Suprapubic skin (tissue), 3 donors: ENCODE measurements at regions not wholly inside any gene's neighbourhood (a gene's known extent, or its start where the extent isn't known, plus 50 kb on each side); places are given as distances from the start of the nearest gene placed in this dataset.

Experiments
- POLR2A ChIP-seq, 2 donors: fragments of 450-650 bp; IDR thresholded peaks; one replicate each; pipeline ENCODE4 v1.6.1; 2017; ENCODE audit warnings: antibody characterized with exemption in 2 of 2, mild to moderate bottlenecking in 2 of 2, moderate library complexity in 2 of 2
- TF ChIP-seq, protein P1 (sequence below), 2 donors: fragments of 200-600 bp in 1 of 2; fragments of 450-650 bp in 1 of 2; sonication (generic) in 1 of 2; IDR thresholded peaks; one replicate each; pipeline ENCODE4 v1.5.1; 2016 to 2019; ENCODE audit warnings: antibody characterized with exemption in 2 of 2, mild to moderate bottlenecking in 1 of 2, moderate library complexity in 1 of 2

DNA sequence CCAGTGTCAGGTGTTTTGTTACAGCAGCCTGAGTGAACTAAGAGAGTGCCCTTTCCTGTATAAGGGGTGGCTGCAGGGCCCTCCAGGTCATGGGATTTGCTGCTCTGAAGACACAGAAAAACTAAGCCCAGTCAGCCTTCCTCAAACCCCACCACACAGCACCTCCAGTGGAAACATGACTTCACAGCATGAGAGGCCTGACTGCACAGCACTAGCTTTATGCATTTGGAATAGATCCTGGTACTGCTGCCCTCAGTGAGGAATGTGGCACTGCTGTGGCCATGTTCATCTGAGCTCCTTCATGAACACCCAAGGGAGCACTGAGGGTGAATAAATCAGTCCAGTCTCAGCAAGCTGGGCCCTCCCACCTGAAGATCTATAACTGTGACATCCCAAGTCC lies 296.1 kb upstream of the FOXQ1 start:
- TF ChIP-seq, protein P1, sequence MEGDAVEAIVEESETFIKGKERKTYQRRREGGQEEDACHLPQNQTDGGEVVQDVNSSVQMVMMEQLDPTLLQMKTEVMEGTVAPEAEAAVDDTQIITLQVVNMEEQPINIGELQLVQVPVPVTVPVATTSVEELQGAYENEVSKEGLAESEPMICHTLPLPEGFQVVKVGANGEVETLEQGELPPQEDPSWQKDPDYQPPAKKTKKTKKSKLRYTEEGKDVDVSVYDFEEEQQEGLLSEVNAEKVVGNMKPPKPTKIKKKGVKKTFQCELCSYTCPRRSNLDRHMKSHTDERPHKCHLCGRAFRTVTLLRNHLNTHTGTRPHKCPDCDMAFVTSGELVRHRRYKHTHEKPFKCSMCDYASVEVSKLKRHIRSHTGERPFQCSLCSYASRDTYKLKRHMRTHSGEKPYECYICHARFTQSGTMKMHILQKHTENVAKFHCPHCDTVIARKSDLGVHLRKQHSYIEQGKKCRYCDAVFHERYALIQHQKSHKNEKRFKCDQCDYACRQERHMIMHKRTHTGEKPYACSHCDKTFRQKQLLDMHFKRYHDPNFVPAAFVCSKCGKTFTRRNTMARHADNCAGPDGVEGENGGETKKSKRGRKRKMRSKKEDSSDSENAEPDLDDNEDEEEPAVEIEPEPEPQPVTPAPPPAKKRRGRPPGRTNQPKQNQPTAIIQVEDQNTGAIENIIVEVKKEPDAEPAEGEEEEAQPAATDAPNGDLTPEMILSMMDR (IDR thresholded peaks at IDR 0.05), result no peak
- no peak for TF ChIP-seq POLR2A (IDR thresholded peaks at IDR 0.05)
